GM21786 (cell line): ENCODE measurements at regions not wholly inside any gene's neighbourhood (a gene's known extent, or its start where the extent isn't known, plus 50 kb on each side); places are given as distances from the start of the nearest gene placed in this dataset.
A peak's percentile ranks its signal among the peaks of the same experiment; 100 is the strongest.
"Not testable (repeated sequence)": the region's sequence is repeated elsewhere in the genome, so short reads cannot be mapped to it uniquely, and the experiment has no call there.

Experiments
- ATAC-seq: cut with Tn5 transposase; IDR thresholded peaks from one replicate; pipeline ENCODE4 v1.9.1; 2021; ENCODE audit not compliant: unreplicated experiment

DNA sequence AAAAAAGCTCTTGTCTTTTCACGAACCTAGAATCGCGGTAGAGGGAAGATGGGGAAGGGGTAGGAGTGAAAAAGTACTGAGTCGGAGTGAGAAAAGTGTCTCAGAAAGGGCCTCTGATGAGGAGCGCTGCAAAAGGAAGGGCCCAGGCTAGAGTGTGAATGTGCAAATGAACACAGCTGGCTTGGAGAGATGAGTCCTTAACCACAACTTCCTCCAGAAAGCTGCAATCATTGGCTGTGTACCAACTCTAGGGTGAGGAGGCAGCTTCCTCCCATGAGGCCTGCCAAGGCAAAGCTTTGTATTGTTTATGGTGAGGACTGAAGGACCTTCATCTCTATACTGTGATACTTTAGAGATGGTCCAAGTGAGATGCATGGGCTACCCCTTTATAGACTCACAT is 566.9 kb upstream of the ANO5 start:
- peak; percentile 44 for ATAC-seq

GRCh38 chr11:21628641-21629040 is 564.2 kb upstream of the ANO5 start:
- no peak for ATAC-seq

DNA sequence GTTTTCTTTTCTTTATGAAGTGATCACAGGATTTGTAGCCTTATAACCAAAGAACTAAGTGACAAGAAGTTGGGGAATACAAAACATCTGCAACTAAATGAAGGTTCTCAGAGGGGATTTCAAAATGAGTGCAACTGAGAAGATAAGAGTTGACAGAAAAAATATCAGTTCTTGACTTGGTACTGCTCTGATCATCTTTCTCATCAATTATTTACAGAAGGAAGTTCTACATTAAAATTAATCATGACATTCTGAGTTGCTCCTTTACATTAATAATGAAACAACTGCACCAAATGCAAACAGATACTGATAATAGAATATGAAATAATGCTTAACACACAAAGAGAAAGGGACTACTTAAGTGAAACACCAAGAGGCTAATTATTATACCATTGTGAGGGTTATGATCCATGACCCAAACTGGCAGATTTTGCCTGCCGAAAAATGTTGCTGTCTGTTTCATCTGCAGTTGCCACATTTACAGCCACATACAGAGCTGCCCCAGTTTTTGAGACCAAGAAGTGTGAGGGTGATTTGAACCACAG is 561.9 kb upstream of the ANO5 start:
- peak; percentile 68 for ATAC-seq

- ATAC-seq, result no peak
Measured at GRCh38 chr11:21631991-21632390, 560.9 kb upstream of the ANO5 start.

DNA sequence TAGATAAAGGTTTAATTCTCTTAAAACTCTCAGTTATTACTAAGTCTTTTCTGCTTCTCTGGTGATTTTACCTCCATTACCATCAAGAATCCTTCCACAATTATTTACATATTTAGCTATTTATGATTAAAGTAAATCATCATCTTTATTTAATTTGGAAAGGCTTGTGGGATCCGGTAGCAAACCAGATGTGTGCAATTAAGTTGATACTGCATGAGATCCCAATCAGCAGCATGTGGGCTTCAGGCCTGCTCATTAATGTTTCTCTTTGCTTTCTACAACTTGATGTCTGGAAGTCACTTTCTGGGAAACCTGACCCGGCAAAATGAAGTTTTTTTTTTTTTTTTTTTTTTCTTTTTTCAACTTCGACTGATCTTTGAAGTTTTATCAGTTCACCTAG is 558.4 kb upstream of the ANO5 start:
- no peak for ATAC-seq

DNA sequence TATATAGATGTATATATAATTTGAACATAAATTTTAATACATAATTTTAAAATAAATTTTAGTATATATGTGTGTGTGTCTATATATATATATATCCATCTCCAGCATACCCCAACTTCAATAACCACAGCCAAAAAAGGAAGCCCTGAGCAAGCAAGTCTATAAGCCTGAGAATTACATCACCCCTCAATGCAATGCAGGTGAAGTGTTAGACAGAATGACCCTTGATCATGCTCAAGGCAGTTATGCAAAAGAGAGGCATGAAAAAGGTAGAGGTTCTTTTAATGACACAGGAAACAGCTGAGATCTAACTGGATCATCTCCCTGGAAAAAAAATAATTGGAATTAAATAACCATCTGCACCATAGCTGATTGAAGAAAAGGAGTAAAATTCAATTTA is 557.9 kb upstream of the ANO5 start:
- no peak for ATAC-seq

- peak; percentile 36 for ATAC-seq
Measured at GRCh38 chr11:21635394-21636145, 557.3 kb upstream of the ANO5 start.

DNA sequence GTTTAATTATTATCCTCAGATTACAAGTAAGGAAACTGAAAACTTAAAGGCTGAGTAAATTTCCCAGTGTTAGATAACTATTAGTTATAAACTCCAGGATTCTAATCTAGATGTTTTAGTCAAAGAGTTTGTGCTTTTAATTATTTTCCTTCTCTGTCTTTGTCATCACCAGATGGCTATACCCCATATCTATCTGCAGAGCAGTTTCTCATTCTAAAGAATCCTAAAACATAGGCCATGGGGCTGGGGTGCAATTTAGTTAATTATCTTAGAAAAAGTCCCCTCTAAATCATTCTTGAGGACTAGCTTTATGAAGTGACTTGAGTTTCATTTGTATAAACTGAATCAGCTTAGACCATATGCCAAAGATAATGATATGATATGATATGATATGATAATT is 556.3 kb upstream of the ANO5 start:
- no peak for ATAC-seq

GRCh38 chr11:21640491-21640890 is 552.4 kb upstream of the ANO5 start:
- peak; percentile 62 for ATAC-seq

- no peak for ATAC-seq
Measured at GRCh38 chr11:21641869-21642268, 551.0 kb upstream of the ANO5 start.

DNA sequence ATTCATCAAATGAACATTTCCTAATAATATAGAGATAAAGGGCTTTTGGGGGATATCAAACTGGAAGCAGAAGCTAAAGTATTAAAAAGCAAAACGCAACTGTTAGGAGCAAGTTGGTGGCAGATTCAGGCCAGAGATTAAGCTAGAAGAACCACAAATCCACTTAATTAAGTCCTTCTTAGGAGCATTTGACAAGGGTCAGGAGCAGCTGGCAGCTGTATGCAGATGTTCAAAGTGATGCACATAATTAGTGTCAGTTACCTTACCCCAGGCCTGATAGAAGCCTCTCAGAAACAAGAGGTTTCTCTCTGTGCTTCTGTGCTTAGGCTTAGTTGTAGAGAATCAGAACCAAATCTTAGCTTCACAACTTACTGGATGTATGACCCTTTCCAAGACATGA is 546.5 kb upstream of the ANO5 start:
- ATAC-seq, result no peak

DNA sequence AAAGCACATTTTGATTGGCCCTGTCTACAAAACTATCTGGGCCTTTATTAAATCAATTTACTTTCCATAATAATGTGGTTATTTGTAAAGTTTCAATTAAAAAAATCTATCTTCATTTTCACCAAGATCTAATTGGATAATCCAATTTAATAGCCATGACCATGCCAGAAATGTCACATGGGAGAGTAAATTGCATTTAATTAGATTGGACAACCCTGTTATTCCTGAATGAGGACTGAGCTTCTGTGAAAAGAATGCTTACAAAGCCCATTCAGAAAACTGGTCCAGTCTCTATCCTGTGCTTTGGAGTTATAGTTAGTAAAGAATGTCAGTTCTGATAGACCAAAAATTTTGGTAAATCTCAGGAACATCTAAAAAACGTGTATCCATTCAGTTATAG is 541.9 kb upstream of the ANO5 start:
- ATAC-seq, result no peak

GRCh38 chr11:21653951-21654421 is 538.9 kb upstream of the ANO5 start:
- ATAC-seq, result no peak

GRCh38 chr11:21656065-21656464 is 536.8 kb upstream of the ANO5 start:
- ATAC-seq, result no peak

GRCh38 chr11:21658654-21659193 is 534.2 kb upstream of the ANO5 start:
- no peak for ATAC-seq

DNA sequence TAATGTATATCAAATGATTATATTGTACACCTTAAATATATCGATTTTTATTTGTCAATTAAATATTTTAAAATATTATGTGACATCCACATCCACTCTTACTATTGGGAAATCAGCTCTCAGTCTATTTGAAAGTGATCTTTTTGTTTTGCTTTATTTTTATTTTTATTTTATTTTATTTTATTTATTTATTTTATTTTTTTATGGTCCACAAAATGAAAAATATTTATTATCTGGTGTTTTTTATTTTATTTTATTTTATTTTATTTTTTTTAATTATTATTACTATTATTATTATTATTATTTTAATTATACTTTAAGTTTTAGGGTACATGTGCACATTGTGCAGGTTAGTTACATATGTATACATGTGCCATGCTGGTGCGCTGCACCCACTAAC is 533.5 kb upstream of the ANO5 start:
- ATAC-seq, result not testable (repeated sequence)

GRCh38 chr11:21659961-21660360 is 532.9 kb upstream of the ANO5 start:
- ATAC-seq, result no peak

DNA sequence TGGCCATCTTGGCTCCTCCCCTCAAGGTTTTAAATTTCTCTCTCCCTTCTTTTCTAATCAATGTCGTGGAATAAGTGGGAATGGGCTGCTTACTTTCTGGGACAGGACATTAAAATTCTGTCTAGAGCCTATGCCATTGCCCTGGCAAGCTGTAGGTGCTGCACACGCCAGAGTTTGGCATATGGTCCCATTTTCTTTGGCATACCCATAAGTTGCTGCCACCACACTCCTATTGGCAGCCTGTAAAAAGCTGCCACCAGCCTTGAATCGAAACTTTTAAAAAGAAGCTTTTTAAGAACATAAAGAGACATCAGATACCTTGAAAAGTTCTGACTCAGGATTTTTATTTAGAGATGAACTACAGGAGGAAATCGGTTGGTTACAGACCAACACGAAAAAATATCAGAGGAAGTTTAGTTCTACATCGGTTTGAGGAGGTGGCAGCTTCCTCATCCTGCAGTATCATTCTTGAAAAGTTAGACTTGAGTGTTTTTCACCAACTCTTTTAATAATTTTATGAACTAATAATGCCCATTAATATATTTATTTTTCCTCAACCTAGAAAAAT is 517.8 kb upstream of the ANO5 start:
- no peak for ATAC-seq

GRCh38 chr11:21687643-21688042 is 505.2 kb upstream of the ANO5 start:
- no peak for ATAC-seq

GRCh38 chr11:21704539-21704938 is 488.3 kb upstream of the ANO5 start:
- no peak for ATAC-seq

DNA sequence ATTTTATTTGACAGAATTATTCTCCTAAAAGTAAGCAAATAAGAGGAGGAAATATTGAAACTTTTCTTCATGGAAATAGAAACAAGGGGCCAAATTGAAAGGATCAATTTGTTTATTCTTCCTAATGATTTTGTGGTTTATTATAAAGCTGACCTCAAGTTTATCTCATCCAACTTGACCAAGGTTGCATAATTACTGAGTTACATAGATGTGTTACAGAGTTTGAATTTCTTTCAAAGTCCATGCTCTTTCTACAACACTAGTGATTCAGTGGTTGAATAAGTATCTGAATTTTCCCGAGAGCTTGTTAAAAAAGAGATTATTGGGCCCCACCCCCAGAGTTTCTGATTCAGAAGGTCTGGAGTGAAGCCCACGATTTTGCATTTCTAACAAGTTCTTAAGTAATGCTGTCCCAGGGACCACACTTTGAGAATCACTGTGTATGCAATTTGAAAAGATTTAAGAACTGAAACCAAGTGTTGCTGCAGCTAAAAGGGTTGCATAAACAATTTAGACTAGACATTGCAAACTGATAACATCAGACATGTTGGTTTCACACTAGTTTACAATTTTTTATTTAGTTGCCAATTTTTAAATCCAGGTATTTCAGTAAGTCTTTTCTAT is 485.7 kb upstream of the ANO5 start:
- no peak for ATAC-seq

- ATAC-seq, result no peak
Measured at GRCh38 chr11:21710809-21711208, 482.1 kb upstream of the ANO5 start.
